GM23338 (cell line): ENCODE measurements at regions not wholly inside any gene's neighbourhood (a gene's known extent, or its start where the extent isn't known, plus 50 kb on each side); places are given as distances from the start of the nearest gene placed in this dataset.

Experiments
- ATAC-seq: fragments of 200-7000 bp; cut with Tn5 transposase; 3 replicates; pipeline ENCODE4 v1.9.1; 2020
- DNase-seq: peaks from one replicate; pipeline ENCODE4 v3.0.0-alpha.2; 2015; ENCODE audit warnings: low spot score
- H2AFZ ChIP-seq: fragments of 200-600 bp; sonication (generic); 2 replicates; pipeline ENCODE4 v1.8.0; 2016; ENCODE audit warnings: antibody characterized with exemption, mild to moderate bottlenecking, moderate library complexity
- H3F3A ChIP-seq: fragments of 200-600 bp; sonication (generic); replicated peaks from 2 replicates; pipeline ENCODE4 v1.8.0; 2017; ENCODE audit warnings: antibody characterized with exemption, mixed run types, low read depth
- H3K27ac ChIP-seq: fragments of 200-600 bp; sonication (generic); 2 replicates; pipeline ENCODE4 v1.6.1; 2016; ENCODE audit warnings: low read depth
- H3K27me3 ChIP-seq: fragments of 200-600 bp; sonication (generic); 2 replicates; pipeline ENCODE4 v1.8.0; 2016; ENCODE audit warnings: mild to moderate bottlenecking, mixed run types, moderate library complexity; ENCODE audit not compliant: insufficient read depth
- H3K36me3 ChIP-seq: fragments of 200-600 bp; sonication (generic); 2 replicates; pipeline ENCODE4 v1.8.0; 2016; ENCODE audit warnings: mild to moderate bottlenecking; ENCODE audit not compliant: insufficient read depth
- H3K4me1 ChIP-seq: fragments of 200-600 bp; sonication (generic); 2 replicates; pipeline ENCODE4 v1.8.0; 2016; ENCODE audit warnings: mild to moderate bottlenecking, moderate library complexity; ENCODE audit not compliant: insufficient read depth
- H3K4me2 ChIP-seq: fragments of 200-600 bp; sonication (generic); 2 replicates; pipeline ENCODE4 v1.7.1; 2017; ENCODE audit warnings: mixed run types
- H3K4me3 ChIP-seq: fragments of 200-600 bp; sonication (generic); 2 replicates; pipeline ENCODE4 v1.6.1; 2016; ENCODE audit warnings: mixed run types
- H3K79me2 ChIP-seq: fragments of 200-600 bp; sonication (generic); replicated peaks from 2 replicates; pipeline ENCODE4 v1.8.0; 2017; ENCODE audit warnings: mild to moderate bottlenecking; ENCODE audit not compliant: insufficient read depth
- H3K9me2 ChIP-seq: fragments of 200-600 bp; sonication (generic); 2 replicates; pipeline ENCODE4 v1.8.0; 2017; ENCODE audit not compliant: insufficient read depth
- H4K20me1 ChIP-seq: fragments of 200-600 bp; sonication (generic); replicated peaks from 2 replicates; pipeline ENCODE4 v1.8.0; 2017; ENCODE audit warnings: mild to moderate bottlenecking; ENCODE audit not compliant: insufficient read depth
- H3K27ac Mint-ChIP-seq: 2 replicates; pipeline ENCODE4 v1.8.0; 2020; ENCODE audit warnings: inconsistent platforms, mild to moderate bottlenecking, moderate library complexity, mixed read lengths
- H3K27me3 Mint-ChIP-seq: 3 replicates; pipeline ENCODE4 v1.8.0; 2022; ENCODE audit warnings: low read depth, mild to moderate bottlenecking, moderate library complexity, mixed read lengths, inconsistent platforms; ENCODE audit not compliant: insufficient read depth, poor library complexity
- H3K36me3 Mint-ChIP-seq: 3 replicates; pipeline ENCODE4 v1.8.0; 2021; ENCODE audit warnings: low read depth, mild to moderate bottlenecking, inconsistent platforms, moderate library complexity, mixed read lengths
- H3K4me1 Mint-ChIP-seq: 3 replicates; pipeline ENCODE4 v1.8.0; 2020; ENCODE audit warnings: mild to moderate bottlenecking, inconsistent platforms, mixed read lengths
- H3K4me3 Mint-ChIP-seq: 3 replicates; pipeline ENCODE4 v1.8.0; 2021; ENCODE audit warnings: moderate library complexity, mild to moderate bottlenecking, inconsistent platforms, mixed read lengths
- H3K9me3 Mint-ChIP-seq: 3 replicates; pipeline ENCODE4 v1.8.0; 2020; ENCODE audit warnings: moderate library complexity, mild to moderate bottlenecking, inconsistent platforms, mixed read lengths
- CREB1 ChIP-seq: fragments of 250-450 bp; sonication (Bioruptor Pico); IDR thresholded peaks from 2 replicates; pipeline ENCODE4 v1.5.0; 2020; ENCODE audit warnings: low read depth, mild to moderate bottlenecking, moderate library complexity
- CTCF ChIP-seq, 2 experiments: fragments of 200-600 bp in 1 of 2; sonication (generic) in 1 of 2; conservative IDR thresholded peaks; 2 replicates each; pipeline versions ENCODE4 v1.5.1 to v1.6.1; 2016 to 2017; ENCODE audit warnings: antibody characterized with exemption in 2 of 2, low read depth in 2 of 2, mild to moderate bottlenecking in 2 of 2, moderate library complexity in 1 of 2
- ETS1 ChIP-seq: IDR thresholded peaks from 2 replicates; pipeline ENCODE4 v1.6.1; 2016; ENCODE audit warnings: antibody characterized with exemption
- EZH2 ChIP-seq: fragments of 200-600 bp; sonication (generic); IDR thresholded peaks from one replicate; pipeline ENCODE4 v1.8.0; 2017; ENCODE audit warnings: antibody characterized with exemption, mild to moderate bottlenecking, low read depth; ENCODE audit not compliant: unreplicated experiment
- EZH2phosphoT487 ChIP-seq: fragments of 200-600 bp; sonication (generic); IDR thresholded peaks from one replicate; pipeline ENCODE4 v1.8.1; 2018; ENCODE audit warnings: antibody characterized with exemption; ENCODE audit not compliant: unreplicated experiment
- JUNB ChIP-seq: IDR thresholded peaks from one replicate; pipeline ENCODE4 v1.6.1; 2016; ENCODE audit warnings: antibody characterized with exemption; ENCODE audit not compliant: unreplicated experiment
- NANOG ChIP-seq: IDR thresholded peaks from 2 replicates; pipeline ENCODE4 v1.6.1; 2016; ENCODE audit warnings: antibody characterized with exemption, borderline replicate concordance
- POLR2AphosphoS5 ChIP-seq: IDR thresholded peaks from 2 replicates; pipeline ENCODE4 v1.6.1; 2016; ENCODE audit warnings: antibody characterized with exemption, low read depth
- REST ChIP-seq: IDR thresholded peaks from one replicate; pipeline ENCODE4 v1.6.1; 2018; ENCODE audit warnings: antibody characterized with exemption; ENCODE audit not compliant: unreplicated experiment
- STAT1 ChIP-seq: IDR thresholded peaks from one replicate; pipeline ENCODE4 v1.6.1; 2016; ENCODE audit warnings: antibody characterized with exemption; ENCODE audit not compliant: unreplicated experiment
- ZNF114 ChIP-seq: fragments of 250-450 bp; sonication (Bioruptor Pico); IDR thresholded peaks from 2 replicates; pipeline ENCODE4 v1.5.0; 2020; ENCODE audit warnings: mild to moderate bottlenecking, moderate library complexity
- ZNF331 ChIP-seq: fragments of 250-450 bp; sonication (Bioruptor Pico); IDR thresholded peaks from 2 replicates; pipeline ENCODE4 v1.5.0; 2020; ENCODE audit warnings: low read depth, mild to moderate bottlenecking, moderate library complexity
- ZNF462 ChIP-seq: fragments of 250-450 bp; sonication (Bioruptor Pico); IDR thresholded peaks from 2 replicates; pipeline ENCODE4 v1.5.0; 2020; ENCODE audit warnings: mild to moderate bottlenecking, moderate library complexity

- Mint-ChIP-seq H3K27me3 (no peaks in the 10 kb centered on the region), H3K4me1 (peaks cover 2% of the 10 kb centered on the region; the same call in 1 of the 3 replicates), H3K27ac (no peak overlapping the region), H3K36me3 (no peaks in the 10 kb centered on the region), H3K9me3 (no peaks in the 10 kb centered on the region), H3K4me3 (no peak overlapping the region)
- Histone ChIP-seq H3F3A (no peaks in the 10 kb centered on the region), H3K4me3 (no peak overlapping the region), H3K27ac (no peak overlapping the region), H3K36me3 (no peaks in the 10 kb centered on the region), H3K9me2 (no peaks in the 10 kb centered on the region), H4K20me1 (no peaks in the 10 kb centered on the region), H3K4me1 (no peaks in the 10 kb centered on the region), H3K27me3 (no peaks in the 10 kb centered on the region), H3K4me2 (no peak overlapping the region), H3K79me2 (no peaks in the 10 kb centered on the region), H2AFZ (no peak overlapping the region)
- ATAC-seq (no peak), DNase-seq (no peak)
- TF ChIP-seq CREB1 (CRISPR knock-in tag) (no peak), STAT1 (no peak), JUNB (no peak), ZNF114 (CRISPR knock-in tag) (no peak), NANOG (no peak), ZNF331 (CRISPR knock-in tag) (no peak), EZH2 (no peak), POLR2AphosphoS5 (no peak), ETS1 (no peak), ZNF462 (no peak), REST (no peak), EZH2phosphoT487 (no peak), CTCF (conservative IDR thresholded peaks at IDR 0.05; ENCODE audit: low read depth in 2 of 2) (no peak)
Observed at GRCh38 chr2:236761358-236761757, 191.7 kb downstream of the ACKR3 start.
